ENCODE measurements at regions not wholly inside any gene's neighbourhood (a gene's known extent, or its start where the extent isn't known, plus 50 kb on each side); places are given as distances from the start of the nearest gene placed in this dataset.

DNA sequence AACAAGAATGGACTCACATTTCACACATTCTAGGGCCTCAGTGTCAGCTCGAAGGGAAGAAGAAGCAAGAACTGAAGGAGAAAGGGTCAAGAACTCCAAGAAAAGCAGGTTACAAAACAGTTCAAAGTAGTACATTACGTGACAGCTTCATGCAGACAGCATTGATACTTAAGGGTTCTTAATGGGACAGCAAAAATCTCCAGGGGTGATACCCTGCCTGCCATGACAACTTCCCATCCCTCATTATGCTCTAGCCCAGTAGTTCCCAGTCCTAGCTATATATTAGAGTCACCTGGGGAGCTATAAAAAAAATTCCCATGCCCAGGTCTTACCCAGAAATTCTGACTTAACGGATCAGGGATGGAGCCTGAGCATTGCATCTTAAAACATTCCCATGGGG lies 51.2 kb upstream of the PROX1 start:
- no peak for DNase-seq (ENCODE audit: low read depth, low spot score)

Data from smooth muscle cell of the brain vasculature (primary cell).